Naive thymus-derived CD4-positive, alpha-beta T cell (primary cell): ENCODE measurements at regions not wholly inside any gene's neighbourhood (a gene's known extent, or its start where the extent isn't known, plus 50 kb on each side); places are given as distances from the start of the nearest gene placed in this dataset.

Experiments used
- ATAC-seq: fragments of 150-1000 bp; cut with Tn5 transposase; 2 replicates; pipeline ENCODE4 v1.10.0; 2021; ENCODE audit warnings: mild to moderate bottlenecking, moderate library complexity
- CTCF ChIA-PET: fragments of 350-600 bp; sonication (Branson Sonifier 250); formaldehyde crosslinking; loops from one replicate; lab custom pipeline; 2021; ENCODE audit warnings: antibody characterized with exemption; lab: Charles Lee
- POLR2A ChIA-PET: fragments of 350-600 bp; sonication (Branson Sonifier 250); formaldehyde crosslinking; loops from one replicate; lab custom pipeline; 2021; ENCODE audit warnings: antibody characterized with exemption, inconsistent platforms; lab: Charles Lee
- DNase-seq, 9 donors: peaks; one replicate each; pipeline versions ENCODE4 v3.0.0 to v3.0.0-alpha.2; 2020 to 2022; ENCODE audit warnings: mixed read lengths in 1 of 9
- H3K27ac ChIP-seq: one replicate; pipeline ENCODE4 v1.7.0; 2013; ENCODE audit warnings: mild to moderate bottlenecking, low read depth, low read length, moderate library complexity
- H3K27me3 ChIP-seq, 2 donors: one replicate each; pipeline ENCODE4 v1.7.0; 2013; ENCODE audit warnings: low read length in 2 of 2, mild to moderate bottlenecking in 2 of 2, moderate library complexity in 2 of 2; ENCODE audit not compliant: control insufficient read depth in 2 of 2, insufficient read depth in 2 of 2
- H3K36me3 ChIP-seq, 3 experiments: 1 replicate in 2 of 3; 2 replicates in 1 of 3; pipeline ENCODE4 v1.7.0; 2013; ENCODE audit warnings: low read length in 3 of 3, mild to moderate bottlenecking in 3 of 3, moderate library complexity in 1 of 3; ENCODE audit not compliant: insufficient read depth in 3 of 3, control insufficient read depth in 2 of 3
- H3K4me1 ChIP-seq, 2 donors: one replicate each; pipeline ENCODE4 v1.7.0; 2013; ENCODE audit warnings: low read length in 2 of 2, mild to moderate bottlenecking in 2 of 2, moderate library complexity in 1 of 2; ENCODE audit not compliant: control insufficient read depth in 2 of 2, insufficient read depth in 2 of 2
- H3K4me3 ChIP-seq: 2 replicates; pipeline ENCODE4 v1.7.0; 2013; ENCODE audit warnings: mild to moderate bottlenecking, low read length
- H3K9me3 ChIP-seq, 3 experiments: 1 replicate in 2 of 3; 2 replicates in 1 of 3; pipeline ENCODE4 v1.7.0; 2013; ENCODE audit warnings: low read length in 3 of 3; ENCODE audit not compliant: control insufficient read depth in 2 of 3
- H3K27ac Mint-ChIP-seq, 9 donors: one replicate each; pipeline ENCODE4 v1.8.0; 2020 to 2022; ENCODE audit warnings: mixed read lengths in 9 of 9, mild to moderate bottlenecking in 8 of 9, moderate library complexity in 5 of 9, inconsistent platforms in 2 of 9
- H3K27me3 Mint-ChIP-seq, 5 donors: one replicate each; pipeline ENCODE4 v1.8.0; 2021 to 2022; ENCODE audit warnings: mixed read lengths in 5 of 5, mild to moderate bottlenecking in 1 of 5
- H3K36me3 Mint-ChIP-seq, 5 donors: one replicate each; pipeline ENCODE4 v1.8.0; 2020 to 2022; ENCODE audit warnings: mixed read lengths in 5 of 5, mild to moderate bottlenecking in 3 of 5, inconsistent platforms in 1 of 5
- H3K4me1 Mint-ChIP-seq, 7 donors: one replicate each; pipeline ENCODE4 v1.8.0; 2020 to 2022; ENCODE audit warnings: mixed read lengths in 7 of 7, mild to moderate bottlenecking in 3 of 7, inconsistent platforms in 1 of 7
- H3K4me3 Mint-ChIP-seq, 10 donors: one replicate each; pipeline ENCODE4 v1.8.0; 2020 to 2022; ENCODE audit warnings: mild to moderate bottlenecking in 10 of 10, mixed read lengths in 10 of 10, moderate library complexity in 6 of 10, inconsistent platforms in 2 of 10
- H3K9me3 Mint-ChIP-seq, 11 donors: one replicate each; pipeline ENCODE4 v1.8.0; 2020 to 2022; ENCODE audit warnings: mixed read lengths in 11 of 11, mild to moderate bottlenecking in 4 of 11, inconsistent platforms in 1 of 11, moderate library complexity in 1 of 11
- intact Hi-C, 2 donors: fragments of 100-400 bp; cut with micrococcal nuclease; formaldehyde crosslinking; loops; one replicate each; pipeline ENCODE4 v1.15.1; 2023

DNA sequence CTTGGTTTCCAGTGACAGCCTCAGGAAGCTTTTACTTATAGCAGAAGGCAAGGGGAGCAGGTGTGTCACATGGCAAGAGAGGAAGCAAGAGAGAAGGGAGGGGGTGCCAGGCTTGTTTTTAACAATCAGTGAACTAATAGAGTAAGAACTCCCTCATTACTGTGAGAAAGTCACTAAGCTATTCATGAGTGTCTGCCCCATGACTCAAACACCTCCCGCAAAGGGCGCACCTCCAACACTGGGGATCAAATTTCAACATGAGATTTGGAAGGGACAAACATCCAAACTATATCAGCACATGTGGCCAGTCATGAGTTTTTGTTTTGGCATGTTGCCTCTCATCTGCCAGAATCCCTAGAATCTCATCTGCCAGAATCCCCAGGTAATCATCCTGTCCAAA lies 183.5 kb upstream of the C1QTNF7 start:
- H3K27me3 ChIP-seq: no peaks in the 10 kb centered on the region
- ATAC-seq (no peak), DNase-seq (no peak)
- Mint-ChIP-seq H3K9me3 (no peaks in the 10 kb centered on the region), H3K36me3 (no peaks in the 10 kb centered on the region), H3K27me3 (no peaks in the 10 kb centered on the region), H3K27ac (no peak overlapping the region), H3K4me3 (no peak overlapping the region), H3K4me1 (no peaks in the 10 kb centered on the region)
- intact Hi-C loops: no loop called here
- H3K36me3 ChIP-seq: no peaks in the 10 kb centered on the region
- POLR2A ChIA-PET: no interaction called here
- H3K27ac ChIP-seq: no peak overlapping the region
- no peaks in the 10 kb centered on the region for H3K9me3 ChIP-seq
- no peaks in the 10 kb centered on the region for H3K4me1 ChIP-seq
- CTCF ChIA-PET: interaction anchor here (1.4 kb wide), 1 partner anchor 152 kb away, joined by 3 read pairs; no protein-coding TSS in a partner anchor
- no peak overlapping the region for H3K4me3 ChIP-seq

DNA sequence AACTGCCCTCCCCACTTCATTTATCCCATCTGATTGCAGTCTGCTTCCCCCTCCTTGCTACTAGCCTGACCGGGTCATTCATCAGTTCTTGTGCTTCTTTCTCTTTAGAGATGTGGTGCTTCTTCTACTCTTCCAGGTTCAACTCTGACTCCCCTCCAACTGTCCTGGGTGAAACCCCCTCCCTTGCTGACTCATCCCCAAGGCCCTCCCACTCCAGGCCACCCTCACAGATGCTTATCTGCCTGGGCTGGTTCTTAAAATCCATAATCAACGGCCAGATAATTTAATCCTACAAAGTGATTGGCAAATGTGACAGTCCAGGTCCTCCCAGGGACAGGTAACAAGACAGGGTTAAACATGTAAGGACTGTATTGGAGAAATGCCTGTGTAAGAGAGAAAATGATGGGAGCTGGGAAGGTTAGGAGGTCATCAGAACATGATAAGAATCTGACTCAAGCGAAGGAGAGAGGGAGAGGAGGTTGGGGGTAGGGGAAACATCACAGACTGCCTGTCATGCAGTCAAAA lies 182.8 kb upstream of the C1QTNF7 start:
- no peaks in the 10 kb centered on the region for H3K36me3 Mint-ChIP-seq
- H3K4me1 ChIP-seq: no peaks in the 10 kb centered on the region
- no peaks in the 10 kb centered on the region for H3K27me3 Mint-ChIP-seq
- no peaks in the 10 kb centered on the region for H3K27me3 ChIP-seq
- POLR2A ChIA-PET: no interaction called here
- no peak for ATAC-seq
- no peaks in the 10 kb centered on the region for H3K9me3 ChIP-seq
- H3K27ac ChIP-seq: no peak overlapping the region
- H3K27ac Mint-ChIP-seq: no peak overlapping the region
- no peaks in the 10 kb centered on the region for H3K9me3 Mint-ChIP-seq
- H3K4me3 Mint-ChIP-seq: no peak overlapping the region
- DNase-seq: no peak
- intact Hi-C loops: no loop called here
- H3K36me3 ChIP-seq: no peaks in the 10 kb centered on the region
- CTCF ChIA-PET: interaction anchor here (0.6 to 1.4 kb wide), 2 partner anchors 151 to 1471 kb away, joined by 3 read pairs; no protein-coding TSS in a partner anchor
- H3K4me3 ChIP-seq: no peak overlapping the region
- no peaks in the 10 kb centered on the region for H3K4me1 Mint-ChIP-seq

DNA sequence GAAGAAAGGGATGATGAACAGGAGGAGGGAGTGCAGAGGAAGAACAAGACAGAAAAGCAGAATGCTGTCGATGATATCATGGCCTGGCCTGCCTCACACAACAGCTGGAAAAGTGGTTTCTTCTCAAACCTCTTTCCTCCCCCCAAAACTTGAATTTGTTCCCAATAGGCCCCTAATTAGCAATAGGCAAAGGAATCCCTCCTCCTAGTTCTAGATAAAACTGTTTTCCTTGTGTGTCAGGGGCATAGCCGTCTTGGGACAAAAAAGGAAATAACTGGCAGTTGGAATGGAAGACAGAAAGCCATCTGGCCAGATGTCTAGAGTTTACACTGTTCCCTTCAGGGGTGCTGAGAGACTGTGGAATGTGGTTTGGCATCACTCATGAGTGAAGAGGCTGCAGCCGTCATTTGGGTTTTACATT lies 177.8 kb upstream of the C1QTNF7 start:
- intact Hi-C loops: no loop called here
- ATAC-seq: no peak
- H3K27me3 Mint-ChIP-seq: no peaks in the 10 kb centered on the region
- no peak overlapping the region for H3K27ac Mint-ChIP-seq
- H3K27me3 ChIP-seq: no peaks in the 10 kb centered on the region
- no peaks in the 10 kb centered on the region for H3K36me3 Mint-ChIP-seq
- H3K36me3 ChIP-seq: no peaks in the 10 kb centered on the region
- no peak overlapping the region for H3K4me3 Mint-ChIP-seq
- no peak overlapping the region for H3K27ac ChIP-seq
- no peak overlapping the region for H3K4me3 ChIP-seq
- no peaks in the 10 kb centered on the region for H3K9me3 ChIP-seq
- no peak for DNase-seq
- H3K4me1 Mint-ChIP-seq: no peaks in the 10 kb centered on the region
- no peaks in the 10 kb centered on the region for H3K4me1 ChIP-seq
- CTCF ChIA-PET: interaction anchor here (1.0 kb wide), 1 partner anchor 207 kb away, joined by 3 read pairs; no protein-coding TSS in a partner anchor
- H3K9me3 Mint-ChIP-seq: no peaks in the 10 kb centered on the region
- POLR2A ChIA-PET: no interaction called here

DNA sequence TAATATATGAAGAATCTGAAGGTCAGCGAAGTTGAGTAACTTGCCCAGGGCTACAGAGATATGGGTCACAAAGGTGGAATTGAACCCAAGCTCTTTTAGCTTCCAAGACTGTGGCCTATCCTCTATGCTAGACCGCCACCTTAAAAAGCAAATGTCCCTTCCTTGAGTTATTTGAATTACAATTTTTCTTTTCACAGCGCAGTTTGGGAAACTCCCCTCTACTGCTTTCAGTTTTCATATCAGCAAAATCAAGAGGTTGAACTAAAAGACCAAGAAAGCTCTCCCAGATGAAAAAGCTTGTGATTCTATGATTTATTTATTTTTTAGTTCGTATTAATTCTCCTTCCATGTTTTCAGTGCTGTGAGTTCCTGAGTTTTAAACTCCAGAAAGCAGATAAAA lies 174.5 kb upstream of the C1QTNF7 start:
- Mint-ChIP-seq H3K36me3 (no peaks in the 10 kb centered on the region), H3K27me3 (peaks cover 0 to 5% (median 0%) of the 10 kb centered on the region in 5 donors), H3K27ac (no peak overlapping the region), H3K4me1 (no peaks in the 10 kb centered on the region), H3K9me3 (no peaks in the 10 kb centered on the region), H3K4me3 (no peak overlapping the region)
- no peaks in the 10 kb centered on the region for H3K9me3 ChIP-seq
- intact Hi-C loops: no loop called here
- no peaks in the 10 kb centered on the region for H3K36me3 ChIP-seq
- POLR2A ChIA-PET: no interaction called here
- no peaks in the 10 kb centered on the region for H3K27me3 ChIP-seq
- no peak overlapping the region for H3K4me3 ChIP-seq
- ATAC-seq: no peak
- no peak overlapping the region for H3K27ac ChIP-seq
- CTCF ChIA-PET: interaction anchor here (0.7 to 1.4 kb wide), 2 partner anchors 17 to 192 kb away, joined by 3 to 4 read pairs; no protein-coding TSS in a partner anchor
- no peak for DNase-seq
- H3K4me1 ChIP-seq: no peaks in the 10 kb centered on the region

DNA sequence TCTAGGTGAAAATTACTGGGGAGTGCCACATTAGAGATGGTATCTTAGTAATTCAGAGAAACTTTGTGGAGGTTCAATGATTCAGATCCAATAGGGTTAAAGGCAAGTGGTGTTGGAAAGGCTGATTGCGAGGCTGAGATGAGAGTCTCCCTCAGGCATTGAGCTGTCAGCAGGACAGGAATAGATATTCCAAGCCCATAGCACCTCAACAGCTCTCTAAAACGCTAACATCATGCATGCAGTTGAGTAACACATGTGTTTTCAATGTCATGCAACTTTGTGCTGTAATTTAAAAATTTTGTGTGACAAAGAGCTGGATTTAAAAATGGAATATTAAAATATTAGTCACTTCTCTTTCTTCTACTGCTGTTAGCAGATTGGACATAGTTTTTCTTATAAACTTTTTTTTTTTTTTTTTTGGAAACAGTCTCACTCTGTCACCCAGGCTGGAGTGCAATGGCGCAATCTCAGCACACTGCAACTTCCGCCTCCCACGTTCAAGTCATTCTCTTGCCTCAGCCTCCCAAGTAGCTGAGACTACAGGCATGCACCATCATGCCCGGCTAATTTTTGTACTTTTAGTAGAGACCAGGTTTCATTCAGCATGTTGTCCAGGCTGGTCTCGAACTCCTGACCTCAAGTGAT lies 173.5 kb upstream of the C1QTNF7 start:
- H3K4me3 Mint-ChIP-seq: no peak overlapping the region
- intact Hi-C loops: no loop called here
- Histone ChIP-seq H3K27me3 (no peaks in the 10 kb centered on the region), H3K27ac (no peak overlapping the region), H3K9me3 (no peaks in the 10 kb centered on the region), H3K36me3 (no peaks in the 10 kb centered on the region), H3K4me1 (no peaks in the 10 kb centered on the region), H3K4me3 (no peak overlapping the region)
- H3K9me3 Mint-ChIP-seq: no peaks in the 10 kb centered on the region
- H3K36me3 Mint-ChIP-seq: no peaks in the 10 kb centered on the region
- POLR2A ChIA-PET: no interaction called here
- DNase-seq (no peak), ATAC-seq (peak; percentile 72)
- no peak overlapping the region for H3K27ac Mint-ChIP-seq
- H3K27me3 Mint-ChIP-seq: peaks cover 0 to 5% (median 0%) of the 10 kb centered on the region in 5 donors
- CTCF ChIA-PET: interaction anchor here (0.7 to 1.4 kb wide), 3 partner anchors 18 to 307 kb away, joined by 3 to 4 read pairs (median 3); no protein-coding TSS in a partner anchor
- H3K4me1 Mint-ChIP-seq: no peaks in the 10 kb centered on the region

DNA sequence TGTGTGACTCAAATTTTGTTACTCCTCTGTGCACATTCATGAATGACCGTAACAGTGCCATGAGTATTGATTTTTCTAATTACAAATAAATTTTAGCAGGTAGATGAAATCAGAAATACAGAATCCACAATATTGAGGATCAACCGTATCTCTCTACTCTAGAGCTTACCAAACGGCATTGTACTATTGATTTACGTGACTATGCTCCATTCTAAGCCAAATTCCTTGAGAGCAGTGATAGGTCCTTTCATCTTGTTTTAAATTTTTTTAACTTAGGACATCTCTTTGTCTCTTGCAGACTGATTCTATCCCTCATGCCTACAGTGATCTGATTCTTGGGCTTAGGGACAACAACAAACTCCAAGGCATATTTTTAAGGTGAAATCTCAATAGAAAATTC lies 172.3 kb upstream of the C1QTNF7 start:
- no peaks in the 10 kb centered on the region for H3K9me3 ChIP-seq
- Mint-ChIP-seq H3K4me1 (no peaks in the 10 kb centered on the region), H3K9me3 (peaks cover 0 to 2% (median 0%) of the 10 kb centered on the region in 11 donors), H3K27me3 (peaks cover 5 to 11% (median 6%) of the 10 kb centered on the region in 5 donors), H3K27ac (no peak overlapping the region), H3K36me3 (peaks cover 0 to 3% (median 0%) of the 10 kb centered on the region in 5 donors), H3K4me3 (no peak overlapping the region)
- CTCF ChIA-PET: no interaction called here
- no peak overlapping the region for H3K4me3 ChIP-seq
- no peak overlapping the region for H3K27ac ChIP-seq
- POLR2A ChIA-PET: no interaction called here
- intact Hi-C loops: no loop called here
- H3K4me1 ChIP-seq: no peaks in the 10 kb centered on the region
- H3K36me3 ChIP-seq: no peaks in the 10 kb centered on the region
- ATAC-seq (no peak), DNase-seq (no peak)
- no peaks in the 10 kb centered on the region for H3K27me3 ChIP-seq

DNA sequence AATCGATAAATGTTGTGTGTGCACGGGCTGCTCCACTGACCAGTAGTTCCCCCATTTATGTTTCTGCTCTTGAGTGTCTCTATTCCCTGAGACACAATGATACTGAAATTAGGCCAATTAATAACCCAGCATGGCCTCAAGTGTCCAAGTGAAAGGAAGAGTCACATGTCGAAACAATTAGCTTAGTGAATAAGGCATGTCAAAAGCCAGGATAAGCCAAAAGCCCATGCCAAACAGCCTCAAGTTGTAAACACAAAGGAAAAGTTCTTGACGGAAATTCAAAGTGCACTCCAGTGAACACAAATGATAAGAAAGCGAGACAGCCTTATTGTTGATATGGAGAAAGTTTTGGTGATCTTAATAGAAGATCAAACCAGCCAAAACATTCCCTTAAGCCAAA lies 167.1 kb upstream of the C1QTNF7 start:
- Histone ChIP-seq H3K4me1 (no peaks in the 10 kb centered on the region), H3K27me3 (no peaks in the 10 kb centered on the region), H3K36me3 (no peaks in the 10 kb centered on the region), H3K9me3 (no peaks in the 10 kb centered on the region), H3K4me3 (no peak overlapping the region), H3K27ac (no peak overlapping the region)
- no peak overlapping the region for H3K27ac Mint-ChIP-seq
- no peaks in the 10 kb centered on the region for H3K4me1 Mint-ChIP-seq
- no peak for ATAC-seq
- H3K9me3 Mint-ChIP-seq: peaks cover 0 to 27% (median 12%) of the 10 kb centered on the region in 11 donors
- CTCF ChIA-PET: no interaction called here
- POLR2A ChIA-PET: no interaction called here
- intact Hi-C loops: no loop called here
- H3K4me3 Mint-ChIP-seq: no peak overlapping the region
- H3K36me3 Mint-ChIP-seq: peaks cover 0 to 9% (median 5%) of the 10 kb centered on the region in 5 donors
- peaks cover 5 to 11% (median 6%) of the 10 kb centered on the region in 5 donors for H3K27me3 Mint-ChIP-seq
- DNase-seq: no peak
